ENCODE measurements at regions not wholly inside any gene's neighbourhood (a gene's known extent, or its start where the extent isn't known, plus 50 kb on each side); places are given as distances from the start of the nearest gene placed in this dataset.
A peak's percentile ranks its signal among the peaks of the same experiment; 100 is the strongest.
"Not testable (repeated sequence)": the region's sequence is repeated elsewhere in the genome, so short reads cannot be mapped to it uniquely, and the experiment has no call there.

GRCh38 chr5:91283326-91283725 lies 99.8 kb downstream of the ARRDC3 start:
- no peak for DNase-seq

GRCh38 chr5:91282210-91282609 lies 100.9 kb downstream of the ARRDC3 start:
- no peak for DNase-seq

GRCh38 chr5:91281401-91281800 lies 101.7 kb downstream of the ARRDC3 start:
- DNase-seq = peak in 1 of 2 experiments; percentile 46

- DNase-seq = peak; percentile 96 to 98
Observed at GRCh38 chr5:91280362-91281269, 102.5 kb downstream of the ARRDC3 start.

- no peak for DNase-seq
Observed at GRCh38 chr5:91277840-91278239, 105.3 kb downstream of the ARRDC3 start.

GRCh38 chr5:91277093-91277626 lies 106.0 kb downstream of the ARRDC3 start:
- no peak for DNase-seq

GRCh38 chr5:91272858-91273257 lies 110.3 kb downstream of the ARRDC3 start:
- no peak for DNase-seq

- no peak for DNase-seq
Observed at GRCh38 chr5:91271999-91272398, 111.1 kb downstream of the ARRDC3 start.

GRCh38 chr5:91269198-91269597 lies 113.9 kb downstream of the ARRDC3 start:
- DNase-seq = no peak

GRCh38 chr5:91266184-91266705 lies 116.9 kb downstream of the ARRDC3 start:
- peak in 1 of 2 experiments; percentile 58 for DNase-seq

GRCh38 chr5:91264311-91265051 lies 118.6 kb downstream of the ARRDC3 start:
- no peak for DNase-seq

- no peak for DNase-seq
Observed at GRCh38 chr5:91263898-91264297, 119.2 kb downstream of the ARRDC3 start.

GRCh38 chr5:91257301-91257700 lies 125.8 kb downstream of the ARRDC3 start:
- no peak for DNase-seq

- DNase-seq = no peak
Observed at GRCh38 chr5:91256142-91256524, 127.0 kb downstream of the ARRDC3 start.

GRCh38 chr5:91255396-91256141 lies 127.5 kb downstream of the ARRDC3 start:
- DNase-seq = no peak

- no peak for DNase-seq
Observed at GRCh38 chr5:91252916-91253315, 130.2 kb downstream of the ARRDC3 start.

- DNase-seq = peak in 1 of 2 experiments; percentile 24
Observed at GRCh38 chr5:91245871-91246270, 137.2 kb downstream of the ARRDC3 start.

- DNase-seq = no peak
Observed at GRCh38 chr5:91245074-91245452, 138.1 kb downstream of the ARRDC3 start.

- no peak for DNase-seq
Observed at GRCh38 chr5:91244380-91245073, 138.6 kb downstream of the ARRDC3 start.

GRCh38 chr5:91243852-91244251 lies 139.3 kb downstream of the ARRDC3 start:
- DNase-seq = no peak

- no peak for DNase-seq
Observed at GRCh38 chr5:91243286-91243685, 139.8 kb downstream of the ARRDC3 start.

- not testable (repeated sequence) for DNase-seq
Observed at GRCh38 chr5:91241460-91241859, 141.7 kb downstream of the ARRDC3 start.

Measured in SW 1271 (cell line).